ENCODE measurements at regions not wholly inside any gene's neighbourhood (a gene's known extent, or its start where the extent isn't known, plus 50 kb on each side); places are given as distances from the start of the nearest gene placed in this dataset.
A peak's percentile ranks its signal among the peaks of the same experiment; 100 is the strongest.

GRCh38 chr14:97106166-97106565 is 309.0 kb downstream of the VRK1 start:
- peak; percentile 16 to 24 (median 18) for DNase-seq
- 57 to 76% methylated on average over 5 of the region's 5 CpGs for WGBS, 2 donors

GRCh38 chr14:97106609-97107008 is 309.4 kb downstream of the VRK1 start:
- no peaks in the 10 kb centered on the region for H3K27me3 ChIP-seq (ENCODE audit: control insufficient read depth in 3 of 3, insufficient read depth in 3 of 3, low read length in 2 of 3)
- no peaks in the 10 kb centered on the region for H3K4me1 ChIP-seq (ENCODE audit: control insufficient read depth in 5 of 5, insufficient read depth in 5 of 5, low read length in 5 of 5)
- no peak overlapping the region for H3K9ac ChIP-seq (ENCODE audit: insufficient read depth in 1 of 2, low read length in 2 of 2)
- no peak overlapping the region for H3K4me3 ChIP-seq
- WGBS, 2 donors: 57 to 65% methylated on average over 10 of the region's 10 CpGs
- H3K27ac ChIP-seq (ENCODE audit: low read depth in 1 of 2, low read length in 1 of 2): no peak overlapping the region
- H3K9me3 ChIP-seq (ENCODE audit: control insufficient read depth in 4 of 4, insufficient read depth in 3 of 4, low read length in 3 of 4): peaks cover 0 to 13% (median 0%) of the 10 kb centered on the region in 4 donors
- ATAC-seq (ENCODE audit: insufficient read depth, low FRiP score): no peak
- H3K36me3 ChIP-seq (ENCODE audit: control insufficient read depth in 4 of 4, insufficient read depth in 4 of 4, low read length in 4 of 4): no peaks in the 10 kb centered on the region
- no peak for TF ChIP-seq CTCF (IDR thresholded peaks at IDR 0.05; ENCODE audit: control extremely low read depth, extremely low read depth)
- no peak for DNase-seq

More at GRCh38 chr14:97106166-97106565, 309.0 kb downstream of the VRK1 start:
- no peak for TF ChIP-seq CTCF (IDR thresholded peaks at IDR 0.05; ENCODE audit: control extremely low read depth, extremely low read depth)
- H3K4me3 ChIP-seq: no peak overlapping the region
- H3K27ac ChIP-seq (ENCODE audit: low read depth in 1 of 2, low read length in 1 of 2): no peak overlapping the region
- H3K4me1 ChIP-seq (ENCODE audit: control insufficient read depth in 5 of 5, insufficient read depth in 5 of 5, low read length in 5 of 5): no peaks in the 10 kb centered on the region
- no peak overlapping the region for H3K9ac ChIP-seq (ENCODE audit: insufficient read depth in 1 of 2, low read length in 2 of 2)
- no peaks in the 10 kb centered on the region for H3K27me3 ChIP-seq (ENCODE audit: control insufficient read depth in 3 of 3, insufficient read depth in 3 of 3, low read length in 2 of 3)
- peaks cover 0 to 13% (median 0%) of the 10 kb centered on the region in 4 donors for H3K9me3 ChIP-seq (ENCODE audit: control insufficient read depth in 4 of 4, insufficient read depth in 3 of 4, low read length in 3 of 4)
- H3K36me3 ChIP-seq (ENCODE audit: control insufficient read depth in 4 of 4, insufficient read depth in 4 of 4, low read length in 4 of 4): no peaks in the 10 kb centered on the region
- no peak for ATAC-seq (ENCODE audit: insufficient read depth, low FRiP score)

- Histone ChIP-seq H3K4me1 (ENCODE audit: control insufficient read depth in 5 of 5, insufficient read depth in 5 of 5, low read length in 5 of 5) (no peaks in the 10 kb centered on the region), H3K36me3 (ENCODE audit: control insufficient read depth in 4 of 4, insufficient read depth in 4 of 4, low read length in 4 of 4) (no peaks in the 10 kb centered on the region), H3K9me3 (ENCODE audit: control insufficient read depth in 4 of 4, insufficient read depth in 3 of 4, low read length in 3 of 4) (peaks cover 0 to 13% (median 0%) of the 10 kb centered on the region in 4 donors), H3K4me3 (no peak overlapping the region), H3K27me3 (ENCODE audit: control insufficient read depth in 3 of 3, insufficient read depth in 3 of 3, low read length in 2 of 3) (no peaks in the 10 kb centered on the region), H3K27ac (ENCODE audit: low read depth in 1 of 2, low read length in 1 of 2) (no peak overlapping the region), H3K9ac (ENCODE audit: insufficient read depth in 1 of 2, low read length in 2 of 2) (no peak overlapping the region)
- ATAC-seq (ENCODE audit: insufficient read depth, low FRiP score) (no peak), DNase-seq (no peak)
- no peak for TF ChIP-seq CTCF (IDR thresholded peaks at IDR 0.05; ENCODE audit: control extremely low read depth, extremely low read depth)
- 89 to 95% methylated on average over 9 of the region's 9 CpGs for WGBS, 2 donors
These were observed 309.9 kb downstream of the VRK1 start for GRCh38 chr14:97107080-97107479.

- Histone ChIP-seq H3K9ac (ENCODE audit: insufficient read depth in 1 of 2, low read length in 2 of 2) (no peak overlapping the region), H3K4me1 (ENCODE audit: control insufficient read depth in 5 of 5, insufficient read depth in 5 of 5, low read length in 5 of 5) (no peaks in the 10 kb centered on the region), H3K27ac (ENCODE audit: low read depth in 1 of 2, low read length in 1 of 2) (no peak overlapping the region)
These were observed 310.6 kb downstream of the VRK1 start for GRCh38 chr14:97107760-97108159.

More at GRCh38 chr14:97107760-97108159, 310.6 kb downstream of the VRK1 start:
- 89 to 94% methylated on average over 4 of the region's 4 CpGs for WGBS, 2 donors
- DNase-seq (no peak), ATAC-seq (ENCODE audit: insufficient read depth, low FRiP score) (no peak)
- Histone ChIP-seq H3K36me3 (ENCODE audit: control insufficient read depth in 4 of 4, insufficient read depth in 4 of 4, low read length in 4 of 4) (no peaks in the 10 kb centered on the region), H3K27me3 (ENCODE audit: control insufficient read depth in 3 of 3, insufficient read depth in 3 of 3, low read length in 2 of 3) (no peaks in the 10 kb centered on the region), H3K9me3 (ENCODE audit: control insufficient read depth in 4 of 4, insufficient read depth in 3 of 4, low read length in 3 of 4) (peaks cover 0 to 13% (median 0%) of the 10 kb centered on the region in 4 donors), H3K4me3 (no peak overlapping the region)
- no peak for TF ChIP-seq CTCF (IDR thresholded peaks at IDR 0.05; ENCODE audit: control extremely low read depth, extremely low read depth)

Measured in lung (tissue), 11 donors.